ENCODE measurements at regions not wholly inside any gene's neighbourhood (a gene's known extent, or its start where the extent isn't known, plus 50 kb on each side); places are given as distances from the start of the nearest gene placed in this dataset.

DNA sequence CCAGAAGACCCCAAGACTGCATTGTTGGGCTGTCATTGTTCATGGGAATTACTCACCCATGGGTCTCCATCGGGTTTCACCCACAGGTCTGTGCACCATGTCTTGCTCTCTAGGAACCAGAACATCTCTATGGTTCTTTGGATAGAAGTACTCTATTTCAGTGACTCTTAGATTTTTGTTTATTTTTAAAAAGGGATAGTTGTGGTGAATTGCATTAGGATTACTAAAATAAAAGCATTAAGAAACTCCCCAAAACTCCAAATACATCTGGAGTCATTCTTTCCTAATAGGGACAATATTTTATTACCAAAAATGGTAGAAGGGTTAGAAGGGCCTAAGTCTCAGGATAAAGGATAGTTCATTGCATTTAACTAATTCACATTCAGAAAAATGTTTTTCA lies 166.9 kb upstream of the TNFAIP3 start:
- intact Hi-C loops (cut with DNase I), result no loop called here
- H3K27me3 ChIP-seq (ENCODE audit: control insufficient read depth, insufficient read depth, low read length), result no peaks in the 10 kb centered on the region
- H3K4me1 ChIP-seq (ENCODE audit: control insufficient read depth in 2 of 3, insufficient read depth in 2 of 3, low read depth in 1 of 3, low read length in 3 of 3), result peaks cover 0 to 6% (median 2%) of the 10 kb centered on the region in 3 donors
- H3K4me3 ChIP-seq (ENCODE audit: low read length in 3 of 3), result no peak overlapping the region
- TF ChIP-seq, protein P1, sequence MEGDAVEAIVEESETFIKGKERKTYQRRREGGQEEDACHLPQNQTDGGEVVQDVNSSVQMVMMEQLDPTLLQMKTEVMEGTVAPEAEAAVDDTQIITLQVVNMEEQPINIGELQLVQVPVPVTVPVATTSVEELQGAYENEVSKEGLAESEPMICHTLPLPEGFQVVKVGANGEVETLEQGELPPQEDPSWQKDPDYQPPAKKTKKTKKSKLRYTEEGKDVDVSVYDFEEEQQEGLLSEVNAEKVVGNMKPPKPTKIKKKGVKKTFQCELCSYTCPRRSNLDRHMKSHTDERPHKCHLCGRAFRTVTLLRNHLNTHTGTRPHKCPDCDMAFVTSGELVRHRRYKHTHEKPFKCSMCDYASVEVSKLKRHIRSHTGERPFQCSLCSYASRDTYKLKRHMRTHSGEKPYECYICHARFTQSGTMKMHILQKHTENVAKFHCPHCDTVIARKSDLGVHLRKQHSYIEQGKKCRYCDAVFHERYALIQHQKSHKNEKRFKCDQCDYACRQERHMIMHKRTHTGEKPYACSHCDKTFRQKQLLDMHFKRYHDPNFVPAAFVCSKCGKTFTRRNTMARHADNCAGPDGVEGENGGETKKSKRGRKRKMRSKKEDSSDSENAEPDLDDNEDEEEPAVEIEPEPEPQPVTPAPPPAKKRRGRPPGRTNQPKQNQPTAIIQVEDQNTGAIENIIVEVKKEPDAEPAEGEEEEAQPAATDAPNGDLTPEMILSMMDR (IDR thresholded peaks at IDR 0.05; ENCODE audit: borderline replicate concordance, extremely low read depth, insufficient read depth), result no peak
- H3K36me3 ChIP-seq (ENCODE audit: control insufficient read depth in 2 of 3, insufficient read depth in 3 of 3, low read length in 3 of 3), result no peaks in the 10 kb centered on the region
- H3K9ac ChIP-seq (ENCODE audit: low read length in 3 of 3), result no peak overlapping the region
- H3K27ac ChIP-seq (ENCODE audit: low read depth in 2 of 2, low read length in 2 of 2), result no peak overlapping the region
- FAIRE-seq (no peak), DNase-seq (no peak)
- no peaks in the 10 kb centered on the region for H3K9me3 ChIP-seq (ENCODE audit: control insufficient read depth in 2 of 3, insufficient read depth in 1 of 3, low read length in 3 of 3)

DNA sequence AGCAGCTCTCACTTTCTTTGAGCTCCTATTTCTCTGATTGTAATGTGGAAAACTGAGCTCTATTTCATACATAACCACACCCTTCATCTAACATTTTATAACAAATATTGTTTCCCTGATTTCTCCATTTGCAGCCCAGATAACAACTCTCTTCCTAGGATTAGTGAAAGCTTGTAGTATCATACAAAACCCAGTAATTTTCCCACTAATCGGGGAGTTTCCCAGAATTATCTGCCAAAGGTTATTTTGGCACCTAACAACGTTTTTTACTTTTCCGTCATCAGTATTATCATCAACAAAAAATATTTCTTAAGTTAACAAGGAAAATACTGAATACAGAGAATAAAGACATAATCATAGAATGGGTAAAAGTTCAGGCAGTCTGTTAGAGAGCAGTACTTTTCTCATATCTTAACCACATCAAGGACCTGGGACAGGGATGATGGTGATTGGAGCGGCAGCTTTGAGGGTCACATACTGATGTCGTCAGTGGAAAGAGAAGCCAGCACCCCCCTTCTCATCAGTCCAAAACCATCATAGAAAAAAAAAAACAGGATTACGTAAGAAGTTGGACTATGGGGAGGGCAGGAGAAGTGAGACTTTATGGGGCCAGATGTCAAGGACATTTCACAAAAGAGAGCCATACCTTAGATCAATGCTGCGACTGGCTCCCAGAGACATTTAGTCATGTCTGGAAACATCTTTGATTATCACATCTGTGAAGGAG lies 166.1 kb upstream of the TNFAIP3 start:
- TF ChIP-seq, protein P1 (IDR thresholded peaks at IDR 0.05; ENCODE audit: borderline replicate concordance, extremely low read depth, insufficient read depth), result no peak
- no peak for DNase-seq
- intact Hi-C loops (cut with DNase I), result no loop called here

DNA sequence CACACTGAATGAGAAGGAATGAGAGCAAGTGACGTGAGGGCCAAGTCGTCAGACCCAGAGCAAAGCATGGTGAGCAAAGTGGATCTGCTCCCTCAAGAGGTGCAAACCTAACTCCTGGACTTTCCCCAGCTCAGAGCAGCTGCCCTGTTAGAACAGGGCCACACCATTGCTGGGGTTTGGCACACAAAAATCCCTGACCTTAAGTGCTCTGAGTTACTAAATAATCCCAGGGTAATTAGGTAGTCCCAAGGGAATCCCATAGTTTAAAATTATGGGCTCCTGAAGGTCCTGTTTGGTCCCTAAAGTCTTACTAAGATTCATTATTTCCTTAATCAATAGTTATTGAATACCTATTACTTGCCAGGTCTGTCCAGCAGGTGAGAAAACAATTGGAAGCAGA lies 165.1 kb upstream of the TNFAIP3 start:
- TF ChIP-seq, protein P1 (IDR thresholded peaks at IDR 0.05; ENCODE audit: borderline replicate concordance, extremely low read depth, insufficient read depth), result no peak
- no peaks in the 10 kb centered on the region for H3K27me3 ChIP-seq (ENCODE audit: control insufficient read depth, insufficient read depth, low read length)
- H3K27ac ChIP-seq (ENCODE audit: low read depth in 2 of 2, low read length in 2 of 2), result no peak overlapping the region
- DNase-seq (no peak), FAIRE-seq (no peak)
- no peak overlapping the region for H3K9ac ChIP-seq (ENCODE audit: low read length in 3 of 3)
- intact Hi-C loops (cut with DNase I), result no loop called here
- no peaks in the 10 kb centered on the region for H3K9me3 ChIP-seq (ENCODE audit: control insufficient read depth in 2 of 3, insufficient read depth in 1 of 3, low read length in 3 of 3)
- H3K4me3 ChIP-seq (ENCODE audit: low read length in 3 of 3), result no peak overlapping the region
- H3K36me3 ChIP-seq (ENCODE audit: control insufficient read depth in 2 of 3, insufficient read depth in 3 of 3, low read length in 3 of 3), result no peaks in the 10 kb centered on the region
- H3K4me1 ChIP-seq (ENCODE audit: control insufficient read depth in 2 of 3, insufficient read depth in 2 of 3, low read depth in 1 of 3, low read length in 3 of 3), result peaks cover 0 to 6% (median 2%) of the 10 kb centered on the region in 3 donors

More for the DNA sequence above, 166.1 kb upstream of the TNFAIP3 start:
- no peaks in the 10 kb centered on the region for H3K36me3 ChIP-seq (ENCODE audit: control insufficient read depth in 2 of 3, insufficient read depth in 3 of 3, low read length in 3 of 3)
- H3K27me3 ChIP-seq (ENCODE audit: control insufficient read depth, insufficient read depth, low read length), result no peaks in the 10 kb centered on the region
- no peak overlapping the region for H3K9ac ChIP-seq (ENCODE audit: low read length in 3 of 3)
- H3K4me3 ChIP-seq (ENCODE audit: low read length in 3 of 3), result no peak overlapping the region
- H3K9me3 ChIP-seq (ENCODE audit: control insufficient read depth in 2 of 3, insufficient read depth in 1 of 3, low read length in 3 of 3), result no peaks in the 10 kb centered on the region
- H3K27ac ChIP-seq (ENCODE audit: low read depth in 2 of 2, low read length in 2 of 2), result no peak overlapping the region
- H3K4me1 ChIP-seq (ENCODE audit: control insufficient read depth in 2 of 3, insufficient read depth in 2 of 3, low read depth in 1 of 3, low read length in 3 of 3), result peaks cover 0 to 6% (median 2%) of the 10 kb centered on the region in 3 donors
- no peak for FAIRE-seq
